BJ (cell line): ENCODE measurements at regions not wholly inside any gene's neighbourhood (a gene's known extent, or its start where the extent isn't known, plus 50 kb on each side); places are given as distances from the start of the nearest gene placed in this dataset.

Experiments used
- CTCF ChIA-PET: fragments of 350-600 bp; formaldehyde crosslinking; extraction: SDS; loops from one replicate; lab custom pipeline; 2021; ENCODE audit warnings: antibody characterized with exemption, inconsistent platforms; lab: Yijun Ruan, JAX
- POLR2A ChIA-PET: fragments of 300-600 bp; sonication (Branson Sonifier 250); formaldehyde crosslinking; extraction: SDS; loops from one replicate; lab custom pipeline; 2021; ENCODE audit warnings: antibody characterized with exemption; lab: Charles Lee
- DNase-seq: peaks from one replicate; pipeline ENCODE4 v3.0.0-alpha.2; 2011; ENCODE audit warnings: low read depth
- H3K27me3 ChIP-seq: 2 replicates; pipeline ENCODE4 v1.6.0; 2011; ENCODE audit warnings: low read length; ENCODE audit not compliant: control insufficient read depth, insufficient read depth
- H3K36me3 ChIP-seq: 2 replicates; pipeline ENCODE4 v1.5.1; 2011; ENCODE audit warnings: low read length; ENCODE audit not compliant: control insufficient read depth, insufficient read depth
- H3K4me3 ChIP-seq: 2 replicates; pipeline ENCODE4 v1.5.1; 2011; ENCODE audit warnings: low read depth, mild to moderate bottlenecking, control low read depth, low read length
- TF ChIP-seq, protein P1 (sequence below): IDR thresholded peaks from 2 replicates; pipeline ENCODE4 v1.5.1; 2011; ENCODE audit warnings: low read depth, mild to moderate bottlenecking, control low read depth, inconsistent platforms, low read length, moderate library complexity; ENCODE audit not compliant: insufficient read depth

DNA sequence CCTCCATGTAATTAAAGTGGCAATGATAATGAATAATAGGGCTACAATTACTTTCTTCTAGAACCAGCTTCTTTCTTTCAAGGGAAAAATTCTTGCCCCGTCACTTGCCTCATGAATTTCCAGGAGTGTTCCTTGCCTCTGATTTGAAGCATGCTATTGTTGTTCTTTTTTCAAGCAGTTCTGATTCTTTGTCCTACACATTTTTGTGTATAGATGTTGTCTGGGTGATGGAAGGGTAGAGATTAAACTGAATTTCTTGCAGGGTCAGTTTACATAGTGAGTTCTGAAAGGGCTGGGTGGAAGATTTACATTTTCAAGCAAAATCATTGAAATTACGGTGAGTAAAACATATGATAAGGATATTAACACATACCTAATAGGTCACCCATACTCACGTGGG lies 107.0 kb upstream of the TENM3 start:
- POLR2A ChIA-PET = no interaction called here
- no peak overlapping the region for H3K4me3 ChIP-seq
- CTCF ChIA-PET = interaction anchor here (1.0 kb wide), 1 partner anchor 83 kb away, joined by 3 read pairs; no protein-coding TSS in a partner anchor
- no peaks in the 10 kb centered on the region for H3K27me3 ChIP-seq
- DNase-seq = no peak
- TF ChIP-seq, protein P1, sequence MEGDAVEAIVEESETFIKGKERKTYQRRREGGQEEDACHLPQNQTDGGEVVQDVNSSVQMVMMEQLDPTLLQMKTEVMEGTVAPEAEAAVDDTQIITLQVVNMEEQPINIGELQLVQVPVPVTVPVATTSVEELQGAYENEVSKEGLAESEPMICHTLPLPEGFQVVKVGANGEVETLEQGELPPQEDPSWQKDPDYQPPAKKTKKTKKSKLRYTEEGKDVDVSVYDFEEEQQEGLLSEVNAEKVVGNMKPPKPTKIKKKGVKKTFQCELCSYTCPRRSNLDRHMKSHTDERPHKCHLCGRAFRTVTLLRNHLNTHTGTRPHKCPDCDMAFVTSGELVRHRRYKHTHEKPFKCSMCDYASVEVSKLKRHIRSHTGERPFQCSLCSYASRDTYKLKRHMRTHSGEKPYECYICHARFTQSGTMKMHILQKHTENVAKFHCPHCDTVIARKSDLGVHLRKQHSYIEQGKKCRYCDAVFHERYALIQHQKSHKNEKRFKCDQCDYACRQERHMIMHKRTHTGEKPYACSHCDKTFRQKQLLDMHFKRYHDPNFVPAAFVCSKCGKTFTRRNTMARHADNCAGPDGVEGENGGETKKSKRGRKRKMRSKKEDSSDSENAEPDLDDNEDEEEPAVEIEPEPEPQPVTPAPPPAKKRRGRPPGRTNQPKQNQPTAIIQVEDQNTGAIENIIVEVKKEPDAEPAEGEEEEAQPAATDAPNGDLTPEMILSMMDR = no peak
- no peaks in the 10 kb centered on the region for H3K36me3 ChIP-seq

DNA sequence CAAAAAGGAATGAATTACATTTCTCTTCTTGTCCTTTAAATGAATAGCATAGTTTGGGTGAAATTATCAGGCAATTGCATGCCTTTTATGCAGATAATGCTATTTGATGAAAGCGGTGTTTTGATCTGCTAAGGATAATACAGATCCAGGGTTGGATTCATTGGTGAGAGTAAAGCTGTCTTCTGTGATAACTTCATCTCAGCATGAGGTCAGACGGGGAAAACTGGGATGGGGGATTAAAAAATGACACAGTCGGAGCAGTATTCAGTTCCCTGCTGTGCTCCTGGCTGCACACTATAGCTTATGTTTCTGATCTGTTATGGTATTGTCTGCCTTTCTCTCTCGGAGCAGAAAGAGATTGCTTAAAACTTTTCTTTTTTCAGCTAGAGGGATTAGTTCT lies 105.9 kb upstream of the TENM3 start:
- DNase-seq = no peak
- H3K4me3 ChIP-seq = no peak overlapping the region
- TF ChIP-seq, protein P1 = no peak
- ChIA-PET CTCF (interaction anchor here (0.9 to 1.3 kb wide), 2 partner anchors 8 to 12 kb away, joined by 4 read pairs; no protein-coding TSS in a partner anchor), POLR2A (no interaction called here)
- H3K27me3 ChIP-seq = no peaks in the 10 kb centered on the region; the same call in 1 of the 2 replicates
- no peaks in the 10 kb centered on the region for H3K36me3 ChIP-seq

DNA sequence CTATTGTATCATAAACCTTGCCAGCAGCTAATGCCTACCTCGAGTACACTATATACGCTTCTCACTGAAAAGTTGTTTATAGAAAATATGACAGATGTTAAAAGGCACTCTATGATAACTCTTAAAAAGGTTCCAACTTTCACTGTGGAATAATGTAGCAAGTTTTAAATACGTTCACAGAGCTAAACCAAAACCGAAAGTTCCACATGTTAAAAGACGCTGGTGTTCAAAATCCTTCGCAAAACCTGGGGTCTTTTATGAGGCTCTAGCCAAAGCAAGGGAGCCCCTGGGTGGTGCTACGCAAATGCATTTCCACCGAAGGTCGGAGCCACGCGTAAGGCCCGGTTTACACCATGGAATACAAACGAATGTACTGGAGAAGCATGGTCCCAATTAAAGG lies 103.7 kb upstream of the TENM3 start:
- TF ChIP-seq, protein P1 = no peak
- H3K27me3 ChIP-seq = peaks cover 1% of the 10 kb centered on the region; the same call in 1 of the 2 replicates
- H3K4me3 ChIP-seq = no peak overlapping the region; the same call in 1 of the 2 replicates
- POLR2A ChIA-PET = no interaction called here
- DNase-seq = no peak
- no peaks in the 10 kb centered on the region for H3K36me3 ChIP-seq
- CTCF ChIA-PET = no interaction called here

DNA sequence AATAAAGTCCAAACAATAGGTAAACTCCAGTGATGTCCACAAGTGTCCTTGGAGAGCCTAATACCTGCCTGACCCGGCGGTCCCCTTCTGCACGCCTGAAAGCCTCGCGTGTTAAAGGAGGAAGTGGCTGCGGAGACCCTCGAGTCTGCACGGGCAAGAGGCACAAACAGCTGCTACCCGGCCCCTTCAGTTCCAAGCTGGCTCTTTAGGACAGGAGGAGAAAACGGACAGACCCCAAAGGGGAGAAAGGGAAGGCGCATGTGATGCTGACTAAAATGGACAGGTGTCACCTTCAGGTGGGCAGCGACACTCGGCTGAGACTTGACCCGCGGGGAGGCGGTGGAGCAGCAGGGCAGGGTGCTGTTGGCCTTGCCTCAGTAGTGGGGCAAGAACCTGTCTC lies 102.7 kb upstream of the TENM3 start:
- Histone ChIP-seq H3K4me3 (no peak overlapping the region), H3K36me3 (no peaks in the 10 kb centered on the region), H3K27me3 (peaks cover 1% of the 10 kb centered on the region)
- no peak for DNase-seq
- CTCF ChIA-PET = no interaction called here
- TF ChIP-seq, protein P1 = no peak
- POLR2A ChIA-PET = no interaction called here

DNA sequence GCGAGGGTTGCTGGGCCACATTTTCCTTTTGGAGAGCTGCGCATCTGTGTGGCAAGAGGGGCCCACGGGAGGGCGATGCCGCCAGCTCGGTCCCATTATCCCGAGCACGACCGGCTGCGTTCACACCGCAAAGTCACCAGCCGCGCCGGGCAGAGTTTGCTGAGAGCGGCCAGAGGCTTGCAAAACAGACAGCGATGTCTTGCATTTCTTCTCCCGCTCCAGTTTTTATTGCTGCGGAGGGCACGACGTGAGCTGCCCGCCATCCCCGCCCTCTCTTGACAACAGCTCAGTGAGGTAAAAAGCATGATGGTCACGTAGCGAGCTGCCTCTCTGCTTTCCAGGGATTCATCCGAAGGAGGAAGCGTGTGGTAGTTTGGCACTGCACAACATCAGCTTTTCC lies 102.1 kb upstream of the TENM3 start:
- Histone ChIP-seq H3K4me3 (no peak overlapping the region), H3K36me3 (no peaks in the 10 kb centered on the region), H3K27me3 (peaks cover 1% of the 10 kb centered on the region)
- TF ChIP-seq, protein P1 = no peak
- ChIA-PET CTCF (interaction anchor here (0.9 kb wide), 1 partner anchor 244 kb away, joined by 3 read pairs; no protein-coding TSS in a partner anchor), POLR2A (no interaction called here)
- no peak for DNase-seq
